ENCODE measurements at regions not wholly inside any gene's neighbourhood (a gene's known extent, or its start where the extent isn't known, plus 50 kb on each side); places are given as distances from the start of the nearest gene placed in this dataset.

DNA sequence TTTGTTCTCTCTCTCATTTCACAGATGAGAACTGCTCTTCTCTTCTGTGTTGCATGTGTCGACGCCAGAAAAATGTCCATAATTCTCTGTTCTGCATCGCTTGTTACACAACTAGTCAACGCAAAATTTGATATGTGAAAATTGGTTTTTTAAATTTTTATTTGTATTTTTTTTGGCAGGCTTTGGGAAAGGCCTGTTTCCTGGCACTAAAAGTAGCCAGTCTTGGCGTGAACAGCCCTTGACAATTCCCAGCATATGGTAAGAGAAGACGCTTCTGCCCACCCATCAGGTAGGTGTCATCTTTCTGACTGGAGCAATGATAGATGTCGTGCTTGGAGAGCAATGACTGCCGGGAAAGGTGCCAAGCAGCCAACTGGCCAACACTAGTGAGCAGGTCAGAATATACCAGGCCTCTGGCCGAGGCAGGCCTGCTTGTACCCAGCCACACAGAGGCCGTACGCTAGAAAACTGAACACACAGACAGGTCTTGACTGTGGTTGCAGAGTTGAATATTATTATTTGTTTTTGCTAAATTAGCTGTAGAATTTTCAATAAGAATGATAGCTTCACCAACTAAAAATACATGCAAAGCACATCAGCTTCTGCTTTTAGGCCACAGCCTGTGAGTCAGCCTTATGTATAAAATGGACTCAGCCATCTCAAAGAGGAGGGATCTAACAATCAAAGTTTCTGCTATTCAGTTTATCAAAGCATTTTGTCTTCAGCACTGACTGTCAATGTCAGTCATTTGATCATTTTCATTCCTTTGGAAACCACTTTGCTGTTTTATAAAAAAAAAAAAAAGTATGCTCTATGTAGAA is 837.5 kb downstream of the MCTP2 start:
- CTCF ChIA-PET (ENCODE audit: low intra/inter-chr PET ratio, low total read pairs): no interaction called here
- no peak for TF ChIP-seq ASH2L (IDR thresholded peaks at IDR 0.05; ENCODE audit: insufficient read length, low read depth, low read length)
- no peak for TF ChIP-seq PAF1 (CRISPR knock-in tag; IDR thresholded peaks at IDR 0.05)
- TF ChIP-seq ZNF124 (CRISPR knock-in tag; IDR thresholded peaks at IDR 0.05): no peak
- TF ChIP-seq RXRB (CRISPR knock-in tag; IDR thresholded peaks at IDR 0.05; ENCODE audit: borderline replicate concordance): no peak
- TF ChIP-seq CHCHD3 (CRISPR knock-in tag; IDR thresholded peaks at IDR 0.05): no peak
- no peak for TF ChIP-seq ZNF652 (CRISPR knock-in tag; IDR thresholded peaks at IDR 0.05; ENCODE audit: borderline replicate concordance, low read depth)
- TF ChIP-seq PPARG (CRISPR knock-in tag; conservative IDR thresholded peaks at IDR 0.05): no peak
- no peak for TF ChIP-seq ZMAT3 (CRISPR knock-in tag; conservative IDR thresholded peaks at IDR 0.05)
- TF ChIP-seq MATR3 (CRISPR knock-in tag; IDR thresholded peaks at IDR 0.05): no peak
- no peak for TF ChIP-seq ZNF12 (CRISPR knock-in tag; IDR thresholded peaks at IDR 0.05)
- TF ChIP-seq RBM22 (optimal IDR thresholded peaks at IDR 0.05; ENCODE audit: low read length): no peak
- FAIRE-seq: no peak
- in situ Hi-C loops (cut with HindIII; ENCODE audit: extremely low pct_ligation_motif_present, low pct_unique_long_range_greater_than_20kb) (no loop called here), intact Hi-C loops (cut with micrococcal nuclease; ENCODE audit: unreplicated experiment) (no loop called here)
- no peak for ATAC-seq
- H2AFZ ChIP-seq (ENCODE audit: low read length): no peak overlapping the region
- 46% methylated on average over 11 of the region's 11 CpGs for WGBS (ENCODE audit: low lambda C conversion rate)
- BruUV-seq (replicated peaks): no TSS peak
- no peak overlapping the region for H3K4me3 ChIP-seq (replicated peaks in 1 of 3; ENCODE audit: insufficient read depth in 1 of 3, low read depth in 2 of 3, low read length in 3 of 3)
- no peaks in the 10 kb centered on the region for H4K20me1 ChIP-seq (ENCODE audit: insufficient read depth, low read length)
- no peaks in the 10 kb centered on the region for H3K4me1 ChIP-seq (ENCODE audit: insufficient read depth, low read length)
- H3K79me2 ChIP-seq (ENCODE audit: insufficient read depth, low read length): no peaks in the 10 kb centered on the region
- no peak overlapping the region for H3K27ac ChIP-seq (ENCODE audit: extremely low read length, insufficient read depth, low read length)
- H3K9ac ChIP-seq (ENCODE audit: insufficient read depth, low read depth, low read length): no peak overlapping the region
- no peaks in the 10 kb centered on the region for H3K36me3 ChIP-seq (replicated peaks in 1 of 2; ENCODE audit: control insufficient read depth in 1 of 2, insufficient read depth in 2 of 2, low read length in 2 of 2)
- no peaks in the 10 kb centered on the region for H3K27me3 ChIP-seq (ENCODE audit: control insufficient read depth in 1 of 2, insufficient read depth in 2 of 2, low read length in 2 of 2)
- no peak overlapping the region for H3K4me2 ChIP-seq (ENCODE audit: low read depth, low read length)
- no peak for DNase-seq (ENCODE audit: low spot score)
- peaks cover 96% of the 10 kb centered on the region for H3K9me3 ChIP-seq (ENCODE audit: low read length)
- POLR2A ChIA-PET: no interaction called here
